ENCODE measurements at regions not wholly inside any gene's neighbourhood (a gene's known extent, or its start where the extent isn't known, plus 50 kb on each side); places are given as distances from the start of the nearest gene placed in this dataset.

DNA sequence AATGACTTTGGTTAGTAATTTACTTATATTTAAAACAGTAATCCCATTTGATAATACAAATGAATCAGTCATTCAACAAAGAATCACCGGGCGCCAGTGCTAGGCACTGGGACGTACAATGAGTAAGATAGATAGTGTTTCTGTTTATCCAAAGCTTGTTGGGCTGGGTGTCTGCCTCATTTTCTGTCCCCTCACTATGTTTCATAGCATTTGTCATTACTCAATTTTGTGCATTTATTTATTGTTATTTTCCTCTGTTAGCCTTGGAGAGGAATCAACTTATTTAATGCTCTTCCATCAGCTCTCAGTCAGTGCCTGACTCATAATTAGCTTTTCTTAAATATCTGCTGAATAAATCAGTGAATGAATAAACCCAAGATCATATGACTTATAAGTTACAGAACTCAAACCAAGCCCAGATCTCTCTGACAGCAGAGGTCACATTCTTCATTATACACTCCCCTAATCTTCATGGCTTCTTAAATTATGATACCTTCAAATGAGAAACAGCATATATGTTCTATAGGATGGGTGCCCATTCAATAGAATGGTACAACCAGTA lies 86.2 kb downstream of the TSPAN8 start:
- no peak for DNase-seq

- DNase-seq, result no peak
Measured at GRCh38 chr12:71070416-71071128, 87.2 kb downstream of the TSPAN8 start.

- no peak for DNase-seq
Measured at GRCh38 chr12:71069311-71069710, 88.5 kb downstream of the TSPAN8 start.

DNA sequence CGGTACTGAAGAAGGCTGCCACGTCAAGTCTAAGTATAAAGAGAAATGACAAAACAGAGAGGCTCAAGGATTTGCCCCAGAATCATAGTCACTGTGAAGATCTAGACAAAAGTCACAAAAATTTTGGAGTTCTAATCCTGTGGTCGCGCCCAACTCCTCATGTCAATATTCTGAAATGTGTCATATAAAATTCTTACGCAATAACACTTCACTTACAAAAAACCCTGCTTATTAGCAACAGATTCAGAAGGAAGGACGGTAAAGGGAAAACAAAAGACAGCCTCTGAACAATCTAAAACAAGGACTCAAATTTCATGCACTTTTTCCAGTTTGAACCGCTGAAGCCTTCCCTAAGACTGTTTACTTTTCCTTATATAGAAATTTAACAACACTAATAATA lies 94.7 kb downstream of the TSPAN8 start:
- no peak for DNase-seq

DNA sequence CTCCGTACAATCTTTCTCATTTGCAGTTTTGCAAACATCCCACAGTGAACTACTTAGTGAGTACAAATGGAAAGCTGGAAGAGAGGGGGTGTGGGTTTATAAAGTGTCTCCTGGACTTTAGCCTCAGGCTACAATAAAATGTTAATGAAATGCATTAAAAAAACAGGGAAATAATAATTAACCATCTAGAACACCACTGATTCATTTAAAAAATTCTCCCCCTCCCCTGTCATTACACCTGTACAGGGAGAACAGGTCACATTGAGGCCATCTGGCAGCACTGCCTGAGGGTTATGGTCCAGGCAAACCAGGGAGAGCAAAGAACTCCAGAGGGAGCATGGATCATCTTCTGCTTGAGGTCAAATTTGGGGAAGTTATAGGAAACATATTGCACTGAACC lies 96.3 kb downstream of the TSPAN8 start:
- no peak for DNase-seq

- no peak for DNase-seq
Measured at GRCh38 chr12:71060426-71060825, 97.4 kb downstream of the TSPAN8 start.

GRCh38 chr12:71057330-71057729 lies 100.5 kb downstream of the TSPAN8 start:
- DNase-seq, result peak; percentile 25

GRCh38 chr12:71054551-71054950 lies 103.2 kb downstream of the TSPAN8 start:
- no peak for DNase-seq

DNA sequence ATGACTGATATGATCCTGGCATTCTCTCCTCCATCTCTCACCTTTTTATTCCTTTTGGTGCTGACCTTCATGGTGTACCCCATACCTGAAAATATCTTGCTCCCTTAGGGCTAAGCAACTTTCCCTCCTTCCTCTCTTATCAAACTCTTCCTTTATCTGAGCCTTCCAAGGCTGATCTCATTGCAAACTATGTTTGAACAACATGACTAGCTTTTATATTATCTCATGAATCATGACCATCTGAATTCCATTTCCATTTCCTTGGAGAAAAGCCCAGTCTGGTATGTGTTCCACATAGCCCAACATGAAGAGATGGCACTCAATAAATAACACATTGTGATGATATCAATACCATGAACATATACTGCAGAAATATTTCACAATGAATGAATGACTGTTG lies 111.6 kb downstream of the TSPAN8 start:
- DNase-seq, result no peak

GRCh38 chr12:71045781-71046180 lies 112.0 kb downstream of the TSPAN8 start:
- DNase-seq, result no peak

DNA sequence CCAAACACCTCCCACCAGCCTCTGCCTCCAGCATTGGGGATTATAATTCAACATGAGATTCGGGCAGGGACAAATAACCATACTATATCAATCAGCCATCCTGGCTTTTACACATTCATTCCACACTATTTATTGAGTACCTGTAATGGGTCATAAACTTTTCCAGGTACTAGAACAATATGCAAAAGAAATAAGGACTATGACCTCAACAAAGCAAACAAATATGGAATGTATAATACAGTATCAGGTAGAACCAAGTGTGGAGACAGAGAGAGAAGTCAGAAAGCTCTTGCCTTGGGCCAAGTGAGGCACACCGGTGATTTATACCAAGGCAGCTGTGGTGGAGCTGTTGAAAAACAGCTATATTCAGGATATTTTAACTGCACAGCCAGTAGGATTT lies 116.3 kb downstream of the TSPAN8 start:
- DNase-seq, result no peak

DNA sequence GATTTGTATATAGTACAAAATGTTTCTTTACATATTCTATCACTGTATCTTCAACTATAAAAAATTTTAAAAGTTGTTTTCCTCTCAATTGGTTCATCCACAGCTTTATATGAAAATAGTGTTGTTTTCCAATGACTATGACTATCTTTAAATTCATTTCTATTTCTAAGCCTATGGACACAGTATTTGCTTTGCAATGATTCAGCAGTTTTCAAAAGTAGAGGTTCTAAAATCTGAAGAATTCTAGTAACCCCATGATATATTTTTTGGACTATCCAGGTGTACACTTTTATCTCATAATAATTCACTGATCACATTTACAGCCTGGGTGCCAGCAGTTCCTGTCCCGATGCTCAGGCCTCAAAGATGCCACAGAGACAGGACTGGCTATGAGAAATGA lies 118.4 kb upstream of the PTPRR start:
- no peak for DNase-seq

GRCh38 chr12:71036526-71036925 lies 116.0 kb upstream of the PTPRR start:
- DNase-seq, result no peak

GRCh38 chr12:71032933-71033332 lies 112.4 kb upstream of the PTPRR start:
- no peak for DNase-seq

DNA sequence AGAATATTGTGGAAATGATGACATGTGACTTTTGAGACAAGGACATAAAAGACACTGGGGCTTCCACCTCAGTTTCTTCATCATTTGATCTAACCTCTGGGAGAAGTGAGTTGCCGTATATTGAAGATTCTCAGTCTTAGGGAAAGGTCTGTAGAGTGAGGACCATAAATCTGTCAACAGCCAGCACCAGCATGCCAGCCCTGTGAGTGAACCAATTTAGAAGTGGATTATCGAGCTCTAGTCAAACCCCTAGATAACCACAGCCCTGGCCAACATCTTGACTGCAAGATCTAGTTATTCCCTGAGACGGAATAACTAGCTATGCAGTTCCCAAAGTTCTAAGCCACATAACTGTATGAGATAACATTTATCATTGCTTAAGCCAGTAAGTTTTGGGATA lies 108.8 kb upstream of the PTPRR start:
- no peak for DNase-seq

GRCh38 chr12:71027856-71028255 lies 107.3 kb upstream of the PTPRR start:
- no peak for DNase-seq

GRCh38 chr12:71024827-71025226 lies 104.3 kb upstream of the PTPRR start:
- no peak for DNase-seq

- DNase-seq, result no peak
Measured at GRCh38 chr12:71024281-71024680, 103.7 kb upstream of the PTPRR start.

GRCh38 chr12:71021491-71021890 lies 101.0 kb upstream of the PTPRR start:
- DNase-seq, result no peak

DNA sequence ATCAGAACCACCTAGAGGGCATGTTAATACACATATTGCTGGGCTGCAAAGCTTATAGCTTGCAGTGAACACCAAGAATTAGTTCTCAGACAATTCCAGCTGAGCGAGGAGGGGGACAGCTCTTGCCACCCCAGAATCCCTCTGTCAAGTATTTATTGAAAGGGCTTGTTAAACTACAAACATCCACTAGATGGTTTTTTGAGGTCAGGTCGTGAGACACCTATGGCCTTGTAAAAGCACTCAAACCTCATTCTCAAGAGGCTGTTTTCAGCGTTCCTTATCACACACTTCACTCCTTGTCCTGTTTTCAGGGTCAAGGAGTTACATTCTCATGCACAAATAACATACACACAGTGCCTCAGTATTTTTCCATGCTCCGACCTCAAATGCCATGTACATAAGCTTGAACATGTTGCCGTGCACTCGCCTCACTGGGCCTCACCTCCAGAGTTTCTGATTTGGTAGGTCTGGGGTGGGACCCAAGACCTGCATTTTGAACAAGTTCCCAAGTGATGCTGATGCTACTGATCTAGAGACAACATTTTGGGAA lies 98.8 kb upstream of the PTPRR start:
- no peak for DNase-seq

DNA sequence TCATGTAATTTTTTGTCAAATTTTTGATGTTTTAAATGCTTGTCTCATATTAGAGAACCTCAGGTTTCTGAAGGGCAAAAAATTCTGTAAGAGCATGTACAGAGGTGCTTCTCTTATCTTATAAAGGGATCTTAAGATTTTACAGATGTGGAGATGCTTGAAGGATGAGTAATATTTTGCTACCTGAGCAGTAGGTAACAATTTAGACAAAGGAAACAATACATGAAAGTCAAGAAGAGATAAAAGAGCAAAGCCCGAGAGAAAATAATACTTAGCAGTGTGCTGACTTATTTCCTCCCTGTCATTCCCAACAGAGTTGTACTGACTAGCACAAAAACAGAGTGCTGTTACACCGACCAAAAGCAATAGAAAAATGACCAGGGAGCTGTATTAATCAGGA lies 98.1 kb upstream of the PTPRR start:
- DNase-seq, result no peak

DNA sequence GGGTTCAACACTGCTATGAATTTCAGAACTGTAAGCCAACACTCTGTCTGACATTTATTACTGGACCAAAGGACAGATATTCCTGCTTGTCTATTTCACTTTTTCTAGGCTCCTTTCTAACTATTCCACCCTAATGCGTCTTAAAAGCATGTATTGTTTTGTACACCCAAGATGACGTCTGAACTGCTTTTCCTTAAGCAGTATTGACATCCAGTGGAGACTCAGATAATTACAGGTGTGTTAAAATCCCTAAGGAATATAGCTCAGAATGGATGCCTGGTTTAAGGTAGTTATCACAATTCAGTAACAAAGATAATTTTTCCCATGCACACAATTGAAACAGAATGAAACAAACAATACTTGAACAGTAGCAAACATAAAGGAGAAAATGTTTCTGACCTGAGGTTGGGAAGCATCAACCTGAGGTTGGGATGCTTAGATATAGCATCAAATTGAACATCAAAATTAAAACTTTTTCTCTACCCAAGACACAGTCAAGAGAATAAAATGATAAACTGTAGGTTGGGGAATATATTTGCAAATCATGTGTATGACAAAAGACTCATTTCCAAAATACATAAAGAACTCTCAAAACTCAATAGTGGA lies 93.7 kb upstream of the PTPRR start:
- DNase-seq, result no peak

GRCh38 chr12:71011261-71011660 lies 90.7 kb upstream of the PTPRR start:
- DNase-seq, result no peak

DNA sequence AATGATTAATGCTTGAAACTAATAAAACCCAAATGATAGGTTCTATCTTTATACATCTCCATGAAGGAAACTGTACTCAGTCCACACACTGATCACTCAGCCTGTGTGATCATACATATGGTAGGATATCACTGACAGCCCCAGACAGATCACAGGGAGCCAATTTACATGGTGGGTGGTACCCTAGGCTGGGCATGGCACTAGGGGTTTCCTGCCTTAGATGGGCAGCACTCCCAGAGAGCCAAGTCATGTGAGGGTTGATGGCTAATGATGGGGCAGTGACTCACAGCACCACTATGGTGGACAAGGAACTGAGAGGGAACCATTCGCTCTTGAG lies 89.6 kb upstream of the PTPRR start:
- DNase-seq, result no peak
